IMR-90 (cell line): ENCODE measurements at regions not wholly inside any gene's neighbourhood (a gene's known extent, or its start where the extent isn't known, plus 50 kb on each side); places are given as distances from the start of the nearest gene placed in this dataset.

ENCODE experiments used
- ATAC-seq: fragments of 200-7000 bp; cut with Tn5 transposase; 2 replicates; pipeline ENCODE4 v1.9.1; 2020; ENCODE audit warnings: low read depth, mild to moderate bottlenecking, moderate library complexity
- BruUV-seq: library from RNA; stranded (reverse); fragments of 400-500 nt; replicated peaks from 2 replicates; lab custom pipeline; 2021; lab: Mats Ljungman, UMichigan
- CTCF ChIA-PET: fragments of 300-600 bp; formaldehyde crosslinking; extraction: SDS; loops from one replicate; lab custom pipeline; 2021; ENCODE audit warnings: antibody characterized with exemption; lab: Yijun Ruan, JAX
- POLR2A ChIA-PET: fragments of 300-600 bp; sonication (Branson Sonifier 250); formaldehyde crosslinking; loops from one replicate; lab custom pipeline; 2022; ENCODE audit warnings: antibody characterized with exemption; ENCODE audit not compliant: unreplicated experiment; lab: Charles Lee
- DNase-seq: peaks from one replicate; pipeline ENCODE4 v3.0.0; 2013
- H2AFZ ChIP-seq: replicated peaks from 2 replicates; pipeline ENCODE3; 2013; ENCODE audit warnings: low read length, mild to moderate bottlenecking; ENCODE audit not compliant: poor library complexity
- H2AK5ac ChIP-seq: 2 replicates; pipeline ENCODE4 v1.6.1; 2013; ENCODE audit warnings: low read depth, low read length, inconsistent platforms
- H2AK9ac ChIP-seq: replicated peaks from 2 replicates; pipeline ENCODE3; 2013; ENCODE audit warnings: mild to moderate bottlenecking, low read depth, low read length, moderate library complexity; ENCODE audit not compliant: poor library complexity
- H2BK120ac ChIP-seq: 2 replicates; pipeline ENCODE4 v1.6.1; 2013; ENCODE audit warnings: low read depth, low read length, inconsistent platforms
- H2BK15ac ChIP-seq: 3 replicates; pipeline ENCODE4 v1.6.1; 2013; ENCODE audit warnings: low read depth, low read length, inconsistent platforms
- H2BK20ac ChIP-seq: 2 replicates; pipeline ENCODE4 v1.6.1; 2013; ENCODE audit warnings: low read depth, mild to moderate bottlenecking, inconsistent platforms, low read length, moderate library complexity
- H2BK5ac ChIP-seq: 2 replicates; pipeline ENCODE4 v1.6.1; 2013; ENCODE audit warnings: mild to moderate bottlenecking, low read depth, low read length, inconsistent platforms; ENCODE audit not compliant: poor library complexity, severe bottlenecking
- H3K14ac ChIP-seq: replicated peaks from 2 replicates; pipeline ENCODE4 v1.6.1; 2013; ENCODE audit warnings: low read depth, low read length, inconsistent platforms
- H3K18ac ChIP-seq: 2 replicates; pipeline ENCODE4 v1.6.1; 2013; ENCODE audit warnings: low read depth, low read length, control low read depth
- H3K23ac ChIP-seq: 2 replicates; pipeline ENCODE4 v1.6.1; 2013; ENCODE audit warnings: low read depth, low read length, inconsistent platforms
- H3K27ac ChIP-seq: 2 replicates; pipeline ENCODE4 v1.5.1; 2013; ENCODE audit warnings: mild to moderate bottlenecking, control low read depth, low read length; ENCODE audit not compliant: insufficient read depth
- H3K27me3 ChIP-seq: 2 replicates; pipeline ENCODE4 v1.6.1; 2013; ENCODE audit warnings: low read length; ENCODE audit not compliant: control insufficient read depth, insufficient read depth
- H3K36me3 ChIP-seq: 2 replicates; pipeline ENCODE4 v1.6.1; 2013; ENCODE audit warnings: low read length, mixed read lengths; ENCODE audit not compliant: control insufficient read depth, insufficient read depth
- H3K4ac ChIP-seq: 2 replicates; pipeline ENCODE4 v1.6.1; 2013; ENCODE audit warnings: low read depth, low read length, inconsistent platforms
- H3K4me1 ChIP-seq: 2 replicates; pipeline ENCODE4 v1.6.1; 2013; ENCODE audit warnings: low read length, mixed read lengths; ENCODE audit not compliant: control insufficient read depth, insufficient read depth
- H3K4me2 ChIP-seq: 2 replicates; pipeline ENCODE4 v1.6.1; 2013; ENCODE audit warnings: low read depth, mild to moderate bottlenecking, control low read depth, low read length, moderate library complexity
- H3K4me3 ChIP-seq: 2 replicates; pipeline ENCODE4 v1.5.1; 2013; ENCODE audit warnings: low read depth, mild to moderate bottlenecking, control low read depth, low read length, moderate library complexity; ENCODE audit not compliant: insufficient read depth
- H3K56ac ChIP-seq: 2 replicates; pipeline ENCODE4 v1.6.1; 2013; ENCODE audit warnings: low read length, inconsistent platforms; ENCODE audit not compliant: insufficient read depth; ENCODE audit errors: extremely low read depth
- H3K79me1 ChIP-seq, 2 experiments: 2 replicates each; pipeline ENCODE4 v1.6.1; 2013; ENCODE audit warnings: low read length in 2 of 2, inconsistent platforms in 1 of 2, low read depth in 1 of 2
- H3K9ac ChIP-seq: 2 replicates; pipeline ENCODE4 v1.6.1; 2013; ENCODE audit warnings: low read depth, low read length, control low read depth
- H3K9me1 ChIP-seq: 2 replicates; pipeline ENCODE4 v1.6.1; 2013; ENCODE audit warnings: low read length, inconsistent platforms; ENCODE audit not compliant: insufficient read depth
- H3K9me3 ChIP-seq: 2 replicates; pipeline ENCODE4 v1.6.1; 2013; ENCODE audit warnings: low read length; ENCODE audit not compliant: control insufficient read depth, insufficient read depth
- H4K20me1 ChIP-seq: 2 replicates; pipeline ENCODE4 v1.6.1; 2013; ENCODE audit warnings: low read length, inconsistent platforms; ENCODE audit not compliant: insufficient read depth
- H4K5ac ChIP-seq: 2 replicates; pipeline ENCODE4 v1.6.1; 2013; ENCODE audit warnings: mild to moderate bottlenecking, low read depth, low read length, control low read depth
- H4K8ac ChIP-seq, 2 experiments: 2 replicates each; pipeline ENCODE4 v1.6.1; 2013; ENCODE audit warnings: low read depth in 2 of 2, low read length in 2 of 2, control low read depth in 1 of 2, inconsistent platforms in 1 of 2
- H4K91ac ChIP-seq: 2 replicates; pipeline ENCODE4 v1.6.1; 2013; ENCODE audit warnings: low read depth, low read length, inconsistent platforms; ENCODE audit not compliant: insufficient read depth
- BHLHE40 ChIP-seq: fragments of 150-350 bp; IDR thresholded peaks from 2 replicates; pipeline ENCODE4 v1.6.1; 2016; ENCODE audit warnings: mild to moderate bottlenecking, low read depth, low read length
- CEBPB ChIP-seq: IDR thresholded peaks from 2 replicates; pipeline ENCODE4 v1.6.1; 2012; ENCODE audit warnings: low read depth, low read length, improper control_type of control experiment
- CHD1 ChIP-seq: IDR thresholded peaks from 2 replicates; pipeline ENCODE4 v1.6.1; 2012; ENCODE audit warnings: low read depth, low read length, improper control_type of control experiment
- CTCF ChIP-seq: conservative IDR thresholded peaks from 2 replicates; pipeline ENCODE4 v1.5.1; 2012; ENCODE audit warnings: mild to moderate bottlenecking, low read depth, low read length, improper control_type of control experiment
- ELK1 ChIP-seq: fragments of 150-350 bp; IDR thresholded peaks from 2 replicates; pipeline ENCODE4 v1.6.1; 2016; ENCODE audit warnings: low read depth, mild to moderate bottlenecking, low read length, moderate library complexity, borderline replicate concordance
- FOS ChIP-seq: fragments of 150-350 bp; IDR thresholded peaks from 2 replicates; pipeline ENCODE4 v1.6.1; 2016; ENCODE audit warnings: low read depth, low read length
- MAFK ChIP-seq: IDR thresholded peaks from 2 replicates; pipeline ENCODE4 v1.6.1; 2012; ENCODE audit warnings: low read depth, low read length, improper control_type of control experiment
- MAZ ChIP-seq: IDR thresholded peaks from 2 replicates; pipeline ENCODE4 v1.6.1; 2012; ENCODE audit warnings: low read depth, mild to moderate bottlenecking, low read length, improper control_type of control experiment, moderate library complexity, borderline replicate concordance
- MXI1 ChIP-seq: IDR thresholded peaks from 2 replicates; pipeline ENCODE4 v1.6.1; 2012; ENCODE audit warnings: low read depth, mild to moderate bottlenecking, low read length, moderate library complexity, borderline replicate concordance
- NFE2L2 ChIP-seq: fragments of 150-350 bp; IDR thresholded peaks from 2 replicates; pipeline ENCODE4 v1.6.1; 2016; ENCODE audit warnings: low read depth, mild to moderate bottlenecking, low read length
- POLR2A ChIP-seq: IDR thresholded peaks from 2 replicates; pipeline ENCODE4 v1.6.1; 2012; ENCODE audit warnings: mild to moderate bottlenecking, low read depth, low read length
- RAD21 ChIP-seq: IDR thresholded peaks from 2 replicates; pipeline ENCODE4 v1.6.1; 2012; ENCODE audit warnings: low read length, improper control_type of control experiment
- RCOR1 ChIP-seq: IDR thresholded peaks from 2 replicates; pipeline ENCODE4 v1.6.1; 2012; ENCODE audit warnings: mild to moderate bottlenecking, low read length, improper control_type of control experiment; ENCODE audit not compliant: insufficient replicate concordance
- RFX5 ChIP-seq: IDR thresholded peaks from 2 replicates; pipeline ENCODE4 v1.8.0; 2012; ENCODE audit warnings: low read depth, mild to moderate bottlenecking, low read length, moderate library complexity
- SMC3 ChIP-seq: fragments of 150-350 bp; IDR thresholded peaks from 2 replicates; pipeline ENCODE4 v1.6.1; 2016; ENCODE audit warnings: low read depth, mild to moderate bottlenecking, antibody characterized with exemption, low read length, moderate library complexity
- USF2 ChIP-seq: fragments of 150-350 bp; IDR thresholded peaks from 2 replicates; pipeline ENCODE4 v1.6.1; 2017; ENCODE audit warnings: mild to moderate bottlenecking, antibody characterized with exemption, low read length, low read depth
- WGBS, 2 experiments: methylation state at CpG; one replicate each; pipeline versions ENCODE4 v1.1.5 to v1.1.7; 2013; ENCODE audit warnings: missing lambda C conversion rate in 2 of 2; ENCODE audit not compliant: insufficient read length in 1 of 2; ENCODE audit errors: extremely low coverage in 2 of 2; 5-methylcytosine and 5-hydroxymethylcytosine counted together
- dilution Hi-C: fragments of 300-500 bp; cut with HindIII; formaldehyde crosslinking; loops from one replicate; pipeline ENCODE4 v1.14.3; 2018; ENCODE audit warnings: low sequenced_read_pairs; ENCODE audit not compliant: unreplicated experiment
- in situ Hi-C: fragments of 300-500 bp; cut with MboI; formaldehyde crosslinking; loops from 3 replicates; pipeline ENCODE4 v1.14.3; 2019; ENCODE audit warnings: low sequenced_read_pairs, inconsistent platforms, mixed read lengths
- intact Hi-C: fragments of 100-400 bp; cut with micrococcal nuclease; formaldehyde crosslinking; loops from 2 replicates; pipeline ENCODE4 v1.10.0; 2022

GRCh38 chr11:23364076-23364475 lies 503.8 kb upstream of the CCDC179 start:
- dilution Hi-C loops (no loop called here), intact Hi-C loops (no loop called here), in situ Hi-C loops (loop anchor here (10.0 kb wide), 1 partner anchor 59 kb away; no protein-coding TSS in a partner anchor)
- H3K23ac ChIP-seq: no peak overlapping the region
- no peak overlapping the region for H3K18ac ChIP-seq
- H3K9me1 ChIP-seq: no peaks in the 10 kb centered on the region; the same call in 1 of the 2 replicates
- DNase-seq (peak; percentile 2), ATAC-seq (no peak)
- H3K9me3 ChIP-seq: no peaks in the 10 kb centered on the region
- no peak overlapping the region for H3K9ac ChIP-seq
- H2BK5ac ChIP-seq: no peak overlapping the region
- no peaks in the 10 kb centered on the region for H3K79me1 ChIP-seq
- H3K4me3 ChIP-seq: no peak overlapping the region
- TF ChIP-seq CEBPB (no peak), ELK1 (no peak), MXI1 (no peak), BHLHE40 (no peak), POLR2A (no peak), RCOR1 (no peak), CTCF (no peak), MAFK (no peak), MAZ (no peak), USF2 (no peak), FOS (no peak), RAD21 (no peak), SMC3 (no peak), CHD1 (no peak), NFE2L2 (no peak), RFX5 (no peak)
- H4K91ac ChIP-seq: no peak overlapping the region
- no TSS peak for BruUV-seq
- H3K36me3 ChIP-seq: no peaks in the 10 kb centered on the region
- CTCF ChIA-PET: no interaction called here
- no peak overlapping the region for H3K56ac ChIP-seq
- no peak overlapping the region for H3K14ac ChIP-seq
- H2BK120ac ChIP-seq: no peak overlapping the region
- no peak overlapping the region for H3K4ac ChIP-seq
- H3K27me3 ChIP-seq: no peaks in the 10 kb centered on the region
- no peak overlapping the region for H2AK5ac ChIP-seq
- H4K5ac ChIP-seq: no peak overlapping the region
- POLR2A ChIA-PET: no interaction called here
- no peak overlapping the region for H2AK9ac ChIP-seq
- H2AFZ ChIP-seq: no peak overlapping the region
- no peaks in the 10 kb centered on the region; the same call in 1 of the 2 replicates for H3K4me1 ChIP-seq
- no peak overlapping the region for H4K8ac ChIP-seq
- H3K27ac ChIP-seq: no peak overlapping the region
- H2BK15ac ChIP-seq: no peak overlapping the region
- no peaks in the 10 kb centered on the region for H4K20me1 ChIP-seq
- no peak overlapping the region for H3K4me2 ChIP-seq
- no CpG with 5 or more reads among the region's 3 CpGs for WGBS, 2 experiments
- no peak overlapping the region for H2BK20ac ChIP-seq
